PFSK-1 (cell line): ENCODE measurements at regions not wholly inside any gene's neighbourhood (a gene's known extent, or its start where the extent isn't known, plus 50 kb on each side); places are given as distances from the start of the nearest gene placed in this dataset.

Experiments
- FOXP2 ChIP-seq: optimal IDR thresholded peaks from 2 replicates; pipeline ENCODE3; 2011; ENCODE audit warnings: borderline replicate concordance, control low read depth, inconsistent platforms; ENCODE audit not compliant: insufficient read depth; ENCODE audit errors: extremely low read length, extremely low read depth
- POLR2AphosphoS5 ChIP-seq: IDR thresholded peaks from 2 replicates; pipeline ENCODE4 v1.6.1; 2012; ENCODE audit warnings: low read depth, mild to moderate bottlenecking, control low read depth, low read length, moderate library complexity
- REST ChIP-seq, 2 experiments: IDR thresholded peaks; 2 replicates each; pipeline versions ENCODE4 v1.6.1 to v1.8.0; 2011 to 2012; ENCODE audit warnings: low read depth in 2 of 2, low read length in 2 of 2, control low read depth in 1 of 2, inconsistent platforms in 1 of 2, mild to moderate bottlenecking in 1 of 2, moderate library complexity in 1 of 2; ENCODE audit not compliant: insufficient read depth in 1 of 2
- SIN3A ChIP-seq: IDR thresholded peaks from 2 replicates; pipeline ENCODE4 v1.6.1; 2012; ENCODE audit warnings: mild to moderate bottlenecking, low read length, moderate library complexity, borderline replicate concordance; ENCODE audit not compliant: insufficient read depth
- TAF1 ChIP-seq: IDR thresholded peaks from 2 replicates; pipeline ENCODE4 v1.6.1; 2012; ENCODE audit warnings: low read length, control low read depth, borderline replicate concordance; ENCODE audit not compliant: insufficient read depth

GRCh38 chrX:46234775-46235174, 310.4 kb downstream of the ZNF674 start:
- no peak for TF ChIP-seq REST (IDR thresholded peaks at IDR 0.05; ENCODE audit: insufficient read depth in 1 of 2, low read depth in 2 of 2, low read length in 2 of 2)

GRCh38 chrX:46228389-46228788, 316.8 kb downstream of the ZNF674 start:
- TF ChIP-seq POLR2AphosphoS5 (no peak), SIN3A (no peak), TAF1 (no peak), REST (IDR thresholded peaks at IDR 0.05; ENCODE audit: insufficient read depth in 1 of 2, low read depth in 2 of 2, low read length in 2 of 2) (no peak), FOXP2 (no peak)

- TF ChIP-seq REST (IDR thresholded peaks at IDR 0.05; ENCODE audit: insufficient read depth in 1 of 2, low read depth in 2 of 2, low read length in 2 of 2): no peak
- TF ChIP-seq FOXP2: no peak
- no peak for TF ChIP-seq TAF1
- TF ChIP-seq SIN3A: no peak
- TF ChIP-seq POLR2AphosphoS5: no peak
Measured at GRCh38 chrX:46226422-46226821, 318.8 kb downstream of the ZNF674 start.

- TF ChIP-seq REST (IDR thresholded peaks at IDR 0.05; ENCODE audit: insufficient read depth in 1 of 2, low read depth in 2 of 2, low read length in 2 of 2) (no peak), SIN3A (no peak), FOXP2 (no peak), TAF1 (no peak), POLR2AphosphoS5 (no peak)
Measured at GRCh38 chrX:46220822-46221221, 324.4 kb downstream of the ZNF674 start.

GRCh38 chrX:46218373-46218772, 326.8 kb downstream of the ZNF674 start:
- TF ChIP-seq TAF1: no peak
- TF ChIP-seq POLR2AphosphoS5: no peak
- no peak for TF ChIP-seq FOXP2
- TF ChIP-seq SIN3A: no peak
- no peak for TF ChIP-seq REST (IDR thresholded peaks at IDR 0.05; ENCODE audit: insufficient read depth in 1 of 2, low read depth in 2 of 2, low read length in 2 of 2)
